HEK293 (cell line): ENCODE measurements at regions not wholly inside any gene's neighbourhood (a gene's known extent, or its start where the extent isn't known, plus 50 kb on each side); places are given as distances from the start of the nearest gene placed in this dataset.

Experiments used
- CTCF ChIA-PET: fragments of 350-600 bp; formaldehyde crosslinking; extraction: SDS; loops from one replicate; lab custom pipeline; 2021; ENCODE audit warnings: antibody characterized with exemption; lab: Yijun Ruan, JAX
- POLR2A ChIA-PET: fragments of 300-600 bp; formaldehyde crosslinking; extraction: SDS; loops from one replicate; lab custom pipeline; 2020; ENCODE audit warnings: antibody characterized with exemption, inconsistent platforms; lab: Yijun Ruan, JAX
- H3K27ac ChIP-seq: fragments of 200-500 bp; sonication (Bioruptor generic); 2 replicates; pipeline ENCODE4 v1.5.1; 2014; ENCODE audit warnings: low read depth, low read length, control low read depth, inconsistent platforms; ENCODE audit errors: extremely low read depth
- H3K36me3 ChIP-seq, 2 experiments: fragments of 200-500 bp in 1 of 2; sonication (Bioruptor generic) in 1 of 2; 1 replicate in 1 of 2; 2 replicates in 1 of 2; pipeline ENCODE4 v1.5.1; 2014 to 2017; ENCODE audit warnings: inconsistent platforms in 2 of 2, low read length in 2 of 2; ENCODE audit not compliant: control insufficient read depth in 2 of 2, insufficient read depth in 1 of 2
- H3K4me1 ChIP-seq: fragments of 200-500 bp; sonication (Bioruptor generic); 2 replicates; pipeline ENCODE4 v1.5.1; 2014; ENCODE audit warnings: mild to moderate bottlenecking, low read length, inconsistent platforms; ENCODE audit not compliant: control insufficient read depth, insufficient read depth
- H3K4me3 ChIP-seq: 2 replicates; pipeline ENCODE4 v1.5.1; 2011; ENCODE audit warnings: low read depth, mild to moderate bottlenecking, control low read depth, low read length, moderate library complexity
- H3K9me3 ChIP-seq: fragments of 200-500 bp; sonication (Bioruptor generic); 2 replicates; pipeline ENCODE4 v1.5.1; 2014; ENCODE audit warnings: low read depth, low read length, inconsistent platforms; ENCODE audit not compliant: control insufficient read depth, insufficient read depth
- GLI4 ChIP-seq: fragments of 450-650 bp; formaldehyde crosslinking; IDR thresholded peaks from 2 replicates; pipeline ENCODE4 v1.5.1; 2016; ENCODE audit warnings: missing biosample characterization, missing genetic modification characterization
- KLF17 ChIP-seq: fragments of 450-650 bp; formaldehyde crosslinking; IDR thresholded peaks from 2 replicates; pipeline ENCODE4 v1.5.1; 2016; ENCODE audit warnings: missing biosample characterization, missing genetic modification characterization
- PRDM10 ChIP-seq: fragments of 450-650 bp; formaldehyde crosslinking; IDR thresholded peaks from 2 replicates; pipeline ENCODE4 v1.5.1; 2016; ENCODE audit warnings: missing biosample characterization, missing genetic modification characterization
- SETDB1 ChIP-seq: IDR thresholded peaks from one replicate; pipeline ENCODE4 v1.6.1; 2017; ENCODE audit warnings: mild to moderate bottlenecking, low read length, moderate library complexity, mixed read lengths; ENCODE audit not compliant: insufficient read length
- SP3 ChIP-seq: fragments of 450-650 bp; formaldehyde crosslinking; IDR thresholded peaks from 2 replicates; pipeline ENCODE4 v1.5.1; 2016; ENCODE audit warnings: missing biosample characterization, missing genetic modification characterization
- ZBTB10 ChIP-seq: fragments of 450-650 bp; formaldehyde crosslinking; IDR thresholded peaks from 2 replicates; pipeline ENCODE4 v1.5.1; 2016; ENCODE audit warnings: missing biosample characterization, missing genetic modification characterization
- ZBTB48 ChIP-seq: fragments of 450-650 bp; formaldehyde crosslinking; IDR thresholded peaks from 2 replicates; pipeline ENCODE4 v1.5.1; 2016; ENCODE audit warnings: missing biosample characterization, missing genetic modification characterization
- ZFP37 ChIP-seq: fragments of 450-650 bp; formaldehyde crosslinking; IDR thresholded peaks from 2 replicates; pipeline ENCODE4 v1.5.1; 2016; ENCODE audit warnings: missing biosample characterization, missing genetic modification characterization
- ZNF133 ChIP-seq: fragments of 450-650 bp; formaldehyde crosslinking; IDR thresholded peaks from 2 replicates; pipeline ENCODE4 v1.5.1; 2016; ENCODE audit warnings: missing biosample characterization, missing genetic modification characterization
- ZNF16 ChIP-seq: fragments of 450-650 bp; formaldehyde crosslinking; IDR thresholded peaks from 2 replicates; pipeline ENCODE4 v1.5.1; 2016; ENCODE audit warnings: low read depth, missing biosample characterization, missing genetic modification characterization
- ZNF311 ChIP-seq: fragments of 450-650 bp; formaldehyde crosslinking; IDR thresholded peaks from 2 replicates; pipeline ENCODE4 v1.5.1; 2017; ENCODE audit warnings: missing biosample characterization, missing genetic modification characterization, borderline replicate concordance
- ZNF398 ChIP-seq: fragments of 450-650 bp; formaldehyde crosslinking; IDR thresholded peaks from 2 replicates; pipeline ENCODE4 v1.5.1; 2017; ENCODE audit warnings: missing biosample characterization, missing genetic modification characterization
- ZNF423 ChIP-seq: fragments of 450-650 bp; formaldehyde crosslinking; IDR thresholded peaks from 2 replicates; pipeline ENCODE4 v1.5.1; 2016; ENCODE audit warnings: missing biosample characterization, missing genetic modification characterization
- ZNF48 ChIP-seq: fragments of 450-650 bp; formaldehyde crosslinking; IDR thresholded peaks from 2 replicates; pipeline ENCODE4 v1.5.1; 2016; ENCODE audit warnings: missing biosample characterization, missing genetic modification characterization
- ZNF488 ChIP-seq: fragments of 450-650 bp; formaldehyde crosslinking; IDR thresholded peaks from 2 replicates; pipeline ENCODE4 v1.5.1; 2016; ENCODE audit warnings: missing biosample characterization, missing genetic modification characterization
- ZNF510 ChIP-seq: fragments of 450-650 bp; formaldehyde crosslinking; IDR thresholded peaks from 2 replicates; pipeline ENCODE4 v1.5.1; 2018; ENCODE audit warnings: mild to moderate bottlenecking, missing genetic modification characterization, missing biosample characterization; ENCODE audit not compliant: insufficient replicate concordance
- ZNF513 ChIP-seq: fragments of 450-650 bp; IDR thresholded peaks from 2 replicates; pipeline ENCODE4 v1.5.1; 2018; ENCODE audit warnings: missing biosample characterization, missing genetic modification characterization
- ZNF585B ChIP-seq: fragments of 450-650 bp; formaldehyde crosslinking; IDR thresholded peaks from 2 replicates; pipeline ENCODE4 v1.5.1; 2016; ENCODE audit warnings: missing biosample characterization, missing genetic modification characterization
- ZNF645 ChIP-seq: fragments of 450-650 bp; formaldehyde crosslinking; IDR thresholded peaks from 2 replicates; pipeline ENCODE4; 2016; ENCODE audit warnings: missing biosample characterization, missing genetic modification characterization
- ZNF664 ChIP-seq: fragments of 450-650 bp; formaldehyde crosslinking; IDR thresholded peaks from 2 replicates; pipeline ENCODE4 v1.5.1; 2016; ENCODE audit warnings: missing biosample characterization, missing genetic modification characterization

- no peak for TF ChIP-seq PRDM10
- TF ChIP-seq ZNF311 (tag by site-specific recombination): no peak
- TF ChIP-seq ZNF664 (tag by site-specific recombination): no peak
- TF ChIP-seq ZBTB48 (tag by site-specific recombination): no peak
- no peak for TF ChIP-seq ZNF133 (tag by site-specific recombination)
- TF ChIP-seq ZNF585B: no peak
These were observed 81.5 kb upstream of the NKX1-1 start (continued) for GRCh38 chr4:1487761-1488160.

GRCh38 chr4:1487106-1487505, 80.9 kb upstream of the NKX1-1 start:
- TF ChIP-seq ZNF398 (tag by site-specific recombination): no peak
- TF ChIP-seq, all 188 proteins: peak for 0
- POLR2A ChIA-PET: no interaction called here
- H3K4me1 ChIP-seq: no peaks in the 10 kb centered on the region
- H3K4me3 ChIP-seq: no peak overlapping the region
- no peaks in the 10 kb centered on the region for H3K9me3 ChIP-seq
- no peaks in the 10 kb centered on the region for H3K36me3 ChIP-seq
- CTCF ChIA-PET: no interaction called here
- H3K27ac ChIP-seq: no peak overlapping the region

GRCh38 chr4:1485280-1485679, 79.0 kb upstream of the NKX1-1 start:
- H3K4me1 ChIP-seq: no peaks in the 10 kb centered on the region
- H3K4me3 ChIP-seq: no peak overlapping the region
- no peak overlapping the region for H3K27ac ChIP-seq
- H3K9me3 ChIP-seq: no peaks in the 10 kb centered on the region
- ChIA-PET CTCF (interaction anchor here (0.6 kb wide), 1 partner anchor 100 kb away, joined by 3 read pairs; no protein-coding TSS in a partner anchor), POLR2A (no interaction called here)
- no peaks in the 10 kb centered on the region for H3K36me3 ChIP-seq
- TF ChIP-seq GLI4 (tag by site-specific recombination) (no peak), SETDB1 (peak; percentile 94), ZNF423 (tag by site-specific recombination) (no peak), KLF17 (tag by site-specific recombination) (no peak), ZNF488 (tag by site-specific recombination) (no peak), ZNF16 (no peak), ZFP37 (tag by site-specific recombination) (no peak), ZNF48 (tag by site-specific recombination) (no peak), ZBTB10 (no peak), SP3 (tag by site-specific recombination) (no peak), ZNF510 (peak; percentile 42), ZNF645 (tag by site-specific recombination) (no peak), ZNF513 (tag by site-specific recombination) (no peak)
